Erythroblast (primary cell): ENCODE measurements at regions not wholly inside any gene's neighbourhood (a gene's known extent, or its start where the extent isn't known, plus 50 kb on each side); places are given as distances from the start of the nearest gene placed in this dataset.
"Not testable (repeated sequence)": the region's sequence is repeated elsewhere in the genome, so short reads cannot be mapped to it uniquely, and the experiment has no call there.

Source experiments
- DNase-seq, 2 experiments: peaks; one replicate each; lab custom pipeline; 2025; lab: John Stamatoyannopoulos, UW
- GATA1 ChIP-seq: IDR thresholded peaks from 2 replicates; pipeline ENCODE4 v1.6.1; 2011; ENCODE audit warnings: low read depth, mild to moderate bottlenecking, control low read depth, low read length, moderate library complexity
- POLR2A ChIP-seq: IDR thresholded peaks from 2 replicates; pipeline ENCODE4 v1.6.1; 2011; ENCODE audit warnings: mild to moderate bottlenecking, low read length

DNA sequence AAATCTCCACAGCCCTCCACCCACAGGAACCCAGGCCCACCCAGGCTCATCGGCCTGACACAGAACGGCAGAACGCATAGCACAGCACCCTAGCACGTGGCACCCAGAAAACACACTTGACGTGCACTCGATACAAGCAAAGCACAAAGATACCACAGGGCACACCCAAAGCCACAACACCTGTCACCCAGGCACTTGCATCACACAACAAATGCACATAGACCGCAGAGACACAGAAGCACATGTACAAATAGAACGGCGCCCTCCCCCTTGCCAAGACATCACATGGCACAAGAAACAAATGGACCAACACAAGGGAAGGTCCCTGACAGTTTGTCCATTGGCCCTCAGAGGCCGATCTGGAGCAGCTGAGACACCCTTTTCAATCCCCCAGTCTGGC lies 147.7 kb upstream of the WSCD1 start:
- DNase-seq: no peak

DNA sequence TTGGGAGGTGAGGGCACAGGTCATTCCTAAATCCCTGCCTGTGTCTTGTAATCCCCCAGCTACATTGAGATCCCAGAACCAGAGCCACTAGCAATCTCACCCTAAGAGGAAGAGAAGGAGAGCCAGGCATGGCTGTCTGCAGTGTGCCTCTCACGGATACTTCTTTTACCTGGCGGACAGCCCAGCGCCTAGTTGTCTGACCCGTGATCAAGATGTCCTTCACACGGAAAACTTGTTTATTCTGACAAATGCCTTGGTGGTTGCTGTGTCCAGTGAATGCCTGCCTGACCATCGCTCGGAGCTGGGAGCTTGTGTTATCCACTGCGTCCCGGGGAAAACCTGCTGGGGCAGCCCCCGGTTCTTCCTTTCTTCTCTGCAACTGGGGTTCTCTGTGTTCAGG lies 140.5 kb upstream of the WSCD1 start:
- TF ChIP-seq POLR2A (no peak), GATA1 (no peak)
- DNase-seq: no peak

More for the DNA sequence above, 147.7 kb upstream of the WSCD1 start:
- TF ChIP-seq POLR2A: no peak
- TF ChIP-seq GATA1: no peak

DNA sequence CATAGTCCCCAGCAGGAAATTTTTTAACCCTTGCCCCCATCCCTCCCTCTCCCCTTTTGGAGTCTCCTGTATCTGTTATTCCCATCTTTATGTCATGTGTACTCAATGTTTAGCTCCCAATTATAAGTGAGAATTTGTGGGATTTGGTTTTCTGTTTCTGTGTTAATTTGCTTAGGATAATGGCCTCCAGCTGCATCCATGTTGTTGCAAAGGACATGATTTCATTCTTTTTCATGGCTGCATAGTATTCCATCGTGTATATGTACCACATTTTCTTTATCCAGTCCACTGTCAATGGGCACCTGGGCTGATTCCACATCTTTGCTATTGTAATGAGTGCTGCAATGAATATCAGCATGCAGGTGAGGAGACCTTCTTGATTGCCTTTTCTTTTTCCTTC lies 139.6 kb upstream of the WSCD1 start:
- DNase-seq: not testable (repeated sequence)

DNA sequence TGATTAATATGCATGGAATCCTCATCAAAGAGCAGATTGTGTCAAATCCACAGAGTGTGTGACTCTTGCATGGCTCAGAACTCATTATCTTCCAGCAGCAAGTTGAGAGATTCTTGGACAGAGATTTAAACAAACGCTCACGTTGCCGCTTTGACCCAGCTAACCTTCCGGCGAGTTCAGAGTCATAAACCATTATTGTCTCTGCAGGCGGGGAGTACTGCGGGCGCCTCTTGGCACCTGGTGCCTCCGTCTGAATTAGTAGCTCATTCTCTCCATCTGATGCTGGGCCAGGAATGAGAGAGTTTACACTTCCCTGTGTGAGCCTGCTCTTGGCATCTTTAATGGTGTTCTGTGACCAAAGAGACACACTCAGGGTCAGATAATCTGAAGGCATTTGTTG lies 138.6 kb upstream of the WSCD1 start:
- no peak for DNase-seq
- TF ChIP-seq GATA1 (no peak), POLR2A (no peak)

DNA sequence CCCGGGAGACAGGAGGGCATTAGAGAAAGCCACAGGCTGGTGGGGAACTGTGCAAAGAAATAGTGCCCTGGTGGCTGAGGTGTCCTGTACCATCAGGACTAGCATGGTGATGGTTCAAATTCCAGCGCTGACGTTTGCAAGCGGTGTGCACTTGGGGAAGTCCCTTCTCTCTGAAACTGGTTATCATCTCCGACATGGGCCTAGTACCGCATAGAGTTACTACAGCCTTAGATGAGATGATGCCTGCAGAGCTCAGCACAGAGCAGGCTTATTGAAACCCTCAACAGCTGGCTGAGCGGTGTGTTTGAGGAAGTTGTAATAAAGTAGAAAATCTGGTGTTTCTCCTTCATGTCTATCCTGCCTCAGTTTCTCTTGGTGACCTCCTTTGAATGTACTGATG lies 136.7 kb upstream of the WSCD1 start:
- DNase-seq: no peak
- no peak for TF ChIP-seq POLR2A
- no peak for TF ChIP-seq GATA1

DNA sequence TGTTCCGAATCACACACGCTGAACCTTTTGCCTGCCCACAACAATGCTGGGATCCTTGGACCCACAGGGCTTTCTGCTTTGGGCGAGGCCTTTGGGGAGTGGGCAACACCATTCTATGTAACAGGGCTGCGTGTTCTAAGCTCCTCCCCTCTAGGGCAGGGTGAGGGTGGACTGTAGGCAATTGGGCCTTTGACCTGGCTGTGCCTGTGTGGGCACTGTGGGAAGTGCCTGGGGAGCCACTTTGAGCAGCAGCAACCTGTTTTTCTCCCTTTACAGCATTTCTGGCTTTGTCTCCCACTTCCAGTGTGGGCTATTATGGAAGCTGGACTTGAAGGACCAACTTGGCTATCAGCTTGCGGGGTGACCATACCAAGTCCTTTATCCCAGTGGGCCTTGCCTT lies 128.9 kb upstream of the WSCD1 start:
- TF ChIP-seq POLR2A (no peak), GATA1 (no peak)
- DNase-seq: no peak

DNA sequence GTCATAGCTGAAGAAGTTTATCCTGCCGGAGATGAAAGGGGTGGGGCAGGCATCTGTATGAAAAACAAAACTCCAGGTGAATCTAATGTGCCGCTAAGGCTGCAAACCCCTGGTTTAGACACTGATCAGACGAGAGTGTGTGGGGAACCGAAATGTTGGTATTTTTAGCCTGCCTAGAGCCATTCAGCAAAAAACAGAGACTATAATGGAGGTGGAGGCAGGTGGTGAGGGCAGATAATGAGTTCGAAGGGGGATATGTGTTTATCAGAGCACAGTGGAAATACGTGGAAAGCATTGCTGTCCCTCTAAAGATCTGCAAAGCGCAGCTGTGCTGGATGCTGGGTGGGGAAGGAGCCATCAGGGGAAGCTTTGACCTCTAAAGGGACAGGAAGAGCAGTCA lies 127.5 kb upstream of the WSCD1 start:
- TF ChIP-seq GATA1 (no peak), POLR2A (no peak)
- peak; percentile 22 to 51 for DNase-seq

DNA sequence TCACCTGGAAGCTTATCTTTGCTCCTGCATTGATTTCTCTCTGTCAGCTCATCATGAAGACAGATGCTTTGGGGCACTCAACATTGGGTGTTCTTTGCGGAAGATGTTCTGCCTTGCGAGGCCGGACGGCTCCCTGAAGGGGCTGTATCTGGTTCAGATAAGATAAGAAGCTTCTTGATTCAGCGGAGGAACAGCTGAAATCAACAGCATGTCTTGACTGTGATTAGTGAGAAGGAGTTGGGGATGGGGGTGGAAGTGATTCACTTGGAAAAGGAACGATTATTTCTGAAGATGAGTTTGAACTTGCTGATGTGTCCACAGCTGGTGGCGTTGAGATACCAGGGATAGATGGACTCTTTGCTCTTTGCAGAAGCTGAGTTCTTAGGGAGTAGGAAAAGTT lies 126.9 kb upstream of the WSCD1 start:
- DNase-seq: peak in 1 of 2 experiments; percentile 12

DNA sequence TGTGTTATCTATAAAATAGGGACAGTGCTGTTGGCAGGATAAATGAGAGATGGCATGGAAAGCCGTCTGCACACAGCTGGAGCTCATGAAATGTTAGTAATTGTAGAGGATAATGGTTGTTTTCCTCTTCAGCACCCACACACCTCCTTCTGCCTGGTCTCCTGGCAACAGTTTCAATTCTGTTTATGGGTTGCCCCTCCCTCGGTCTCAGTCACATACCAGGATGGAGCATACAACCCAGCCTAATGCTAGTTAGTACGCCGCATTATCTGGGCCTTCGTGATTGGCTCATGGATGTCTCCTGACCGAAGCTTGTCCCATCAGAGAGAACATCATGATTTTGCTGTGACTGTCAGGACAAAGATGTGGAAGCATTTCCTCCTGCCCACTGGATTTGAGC lies 126.2 kb upstream of the WSCD1 start:
- no peak for DNase-seq

More for the DNA sequence above, 126.9 kb upstream of the WSCD1 start:
- TF ChIP-seq POLR2A (no peak), GATA1 (no peak)

DNA sequence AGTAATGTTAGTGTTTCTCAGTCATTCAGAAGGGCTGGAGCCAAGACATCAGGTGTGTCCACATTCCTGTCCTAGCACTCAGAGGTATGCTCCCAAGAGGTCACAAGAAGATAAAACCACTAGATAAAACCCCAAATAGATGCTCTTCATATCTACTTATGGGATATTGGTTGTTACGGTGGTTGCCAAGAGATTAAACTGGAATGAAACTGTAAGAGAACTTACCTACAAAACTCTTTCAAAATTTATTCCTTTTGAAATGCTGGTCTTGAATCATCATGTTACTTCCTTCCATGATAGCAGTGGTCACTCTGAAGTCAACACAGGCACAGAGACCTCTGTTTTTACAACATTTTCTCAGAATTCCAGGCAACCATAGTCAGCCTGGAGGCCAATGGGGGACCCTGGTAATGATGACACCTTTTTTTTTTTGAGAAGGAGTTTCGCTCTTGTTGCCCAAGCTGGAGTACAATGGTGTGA lies 122.4 kb upstream of the WSCD1 start:
- no peak for DNase-seq
- TF ChIP-seq POLR2A (no peak), GATA1 (no peak)

More for the DNA sequence above, 126.2 kb upstream of the WSCD1 start:
- TF ChIP-seq GATA1 (no peak), POLR2A (no peak)

DNA sequence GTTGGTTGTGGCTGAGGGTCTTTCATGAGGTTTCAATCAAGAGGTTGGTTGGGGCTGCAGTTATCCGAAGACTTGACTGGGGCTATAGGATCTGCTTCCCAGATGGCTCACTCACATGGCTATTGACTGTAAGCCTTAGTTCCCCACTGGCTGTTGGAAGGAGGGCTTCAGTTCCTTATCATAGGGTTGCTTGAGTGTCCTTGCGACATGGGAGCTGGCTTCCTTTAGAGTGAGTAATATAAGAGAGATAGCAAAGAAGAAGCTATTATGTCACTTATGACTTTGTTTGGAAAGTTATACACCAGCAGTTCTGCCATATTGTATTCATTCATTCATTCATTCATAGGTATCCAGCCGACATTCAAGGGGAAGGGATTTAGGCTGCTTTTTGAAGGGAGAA lies 121.4 kb upstream of the WSCD1 start:
- TF ChIP-seq GATA1 (no peak), POLR2A (no peak)
- DNase-seq: no peak

DNA sequence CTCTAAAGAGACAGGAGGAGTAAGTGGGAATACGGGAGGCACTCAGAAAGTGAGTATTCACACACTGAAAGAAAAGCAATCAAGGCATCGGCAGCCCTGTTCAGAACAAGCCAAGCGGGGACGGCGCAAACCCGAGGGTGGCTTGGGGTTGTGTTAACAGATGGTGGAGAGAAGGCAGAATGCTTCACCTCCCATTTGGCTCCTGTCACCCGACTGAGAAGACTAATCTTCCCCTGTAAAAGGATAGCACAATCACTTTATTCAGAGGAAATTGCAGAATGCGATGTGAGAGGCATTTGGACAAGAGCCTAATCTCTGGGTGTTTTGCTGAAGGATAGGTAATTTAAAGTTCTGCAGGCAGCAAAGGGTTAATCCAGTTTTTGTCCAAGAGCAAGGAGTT lies 119.3 kb upstream of the WSCD1 start:
- DNase-seq: no peak
- TF ChIP-seq GATA1 (no peak), POLR2A (no peak)

DNA sequence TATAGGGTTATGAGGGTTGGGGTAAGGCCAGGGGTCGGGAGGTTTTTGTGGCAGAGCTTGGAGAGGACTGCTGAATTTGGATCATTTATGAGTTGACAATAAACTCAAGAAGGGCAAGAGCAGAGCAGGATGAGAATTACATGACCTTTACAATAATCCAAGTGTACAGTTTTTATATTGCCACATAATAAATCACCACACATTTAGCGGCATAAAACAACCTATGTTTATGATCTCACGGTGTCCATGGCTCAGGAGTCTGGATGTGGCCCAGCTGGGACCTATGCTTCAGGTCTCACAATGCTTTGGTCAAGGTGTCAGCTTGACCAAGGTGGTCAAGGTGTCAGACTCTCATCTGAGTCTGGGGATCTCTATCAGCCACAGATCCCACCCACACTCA lies 118.3 kb upstream of the WSCD1 start:
- no peak for TF ChIP-seq GATA1
- no peak for TF ChIP-seq POLR2A
- no peak for DNase-seq

DNA sequence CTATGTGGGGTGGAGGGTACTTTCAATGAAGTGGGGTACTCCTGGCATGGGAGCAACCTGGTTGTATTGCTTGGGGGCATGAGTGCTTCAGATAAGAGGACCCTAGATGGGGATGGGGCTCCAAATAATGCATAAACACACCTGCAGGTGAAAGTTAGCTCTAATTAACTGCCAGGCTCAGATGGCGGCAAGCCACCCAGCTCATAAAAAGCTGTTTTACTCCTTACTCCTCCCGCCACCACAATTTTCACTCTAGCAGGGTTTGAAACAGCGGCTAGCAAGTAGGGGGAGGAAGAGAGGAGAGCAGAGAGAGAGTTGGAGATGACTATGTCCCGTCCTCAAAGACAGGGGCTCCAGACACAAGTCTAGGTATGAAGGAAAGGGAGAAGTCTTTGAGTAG lies 117.7 kb upstream of the WSCD1 start:
- no peak for DNase-seq
- TF ChIP-seq POLR2A: no peak
- TF ChIP-seq GATA1: no peak

DNA sequence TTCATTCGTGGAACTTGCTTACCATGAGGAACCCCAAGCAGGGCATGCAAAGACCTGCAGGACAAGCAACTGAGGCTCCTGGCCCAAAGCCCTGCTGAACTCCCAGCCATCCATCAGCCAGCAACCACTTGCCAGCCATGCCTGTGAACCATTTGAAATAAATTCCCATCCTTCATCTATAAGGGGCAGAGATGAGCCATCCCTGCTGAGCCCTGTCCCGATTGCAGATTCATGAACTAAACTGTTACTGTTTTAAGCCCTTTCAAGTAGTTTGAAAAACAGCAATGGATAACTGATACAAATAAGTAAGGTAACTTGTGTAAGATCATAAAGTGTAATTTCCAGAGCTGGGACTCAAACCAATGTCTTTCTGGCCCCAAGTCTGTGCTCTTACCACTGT lies 114.4 kb upstream of the WSCD1 start:
- TF ChIP-seq POLR2A (no peak), GATA1 (no peak)
- no peak for DNase-seq
